K562 (cell line): ENCODE measurements at regions not wholly inside any gene's neighbourhood (a gene's known extent, or its start where the extent isn't known, plus 50 kb on each side); places are given as distances from the start of the nearest gene placed in this dataset.

ENCODE experiments used
- ATAC-seq: fragments of 200-7000 bp; cut with Tn5 transposase; 3 replicates; pipeline ENCODE4 v1.9.1; 2020; ENCODE audit warnings: moderate library complexity
- BruUV-seq: library from RNA; stranded (reverse); fragments of 400-500 nt; replicated peaks from 2 replicates; lab custom pipeline; 2021; lab: Mats Ljungman, UMichigan
- CTCF ChIA-PET: fragments of 300-600 bp; formaldehyde crosslinking; extraction: SDS; loops from one replicate; lab custom pipeline; 2021; ENCODE audit warnings: low intra/inter-chr PET ratio; lab: Yijun Ruan, JAX
- POLR2A ChIA-PET: fragments of 300-600, 350-650 bp; sonication (Branson Sonifier 250); formaldehyde crosslinking; extraction: SDS; loops from one replicate; lab custom pipeline; 2021; ENCODE audit warnings: antibody characterized with exemption, inconsistent platforms; lab: Yijun Ruan, JAX
- DNase-seq, 4 experiments: peaks; one replicate each; pipeline versions ENCODE4 v3.0.0 to v3.0.0-alpha.2; 2011 to 2018; ENCODE audit warnings: low spot score in 3 of 4, mixed read lengths in 3 of 4; ENCODE audit errors: extremely low read depth in 1 of 4
- FAIRE-seq: peaks from 2 replicates; lab custom pipeline; 2011; peaks lifted over from hg19 to GRCh38; lab: Jason Lieb, UNC
- H2AFZ ChIP-seq: 2 replicates; pipeline ENCODE4 v1.6.0; 2011; ENCODE audit warnings: low read depth, low read length, control low read depth, inconsistent platforms
- H3K27ac ChIP-seq: fragments of 200-600 bp; 3 replicates; pipeline ENCODE4 v1.8.0; 2011; ENCODE audit warnings: low read depth, mild to moderate bottlenecking, control low read depth, inconsistent platforms, low read length, moderate library complexity, mixed read lengths; ENCODE audit errors: extremely low read depth
- H3K27me3 ChIP-seq, 2 experiments: fragments of 300-600 bp in 1 of 2; 2 replicates in 1 of 2; 3 replicates in 1 of 2; pipeline versions ENCODE4 v1.6.0 to v1.8.0; 2011; ENCODE audit warnings: inconsistent platforms in 2 of 2, low read length in 2 of 2, mild to moderate bottlenecking in 1 of 2, mixed read lengths in 1 of 2, moderate library complexity in 1 of 2; ENCODE audit not compliant: control insufficient read depth in 2 of 2, insufficient read depth in 2 of 2
- H3K36me3 ChIP-seq: fragments of 300-600 bp; 3 replicates; pipeline ENCODE4 v1.8.0; 2011; ENCODE audit warnings: mild to moderate bottlenecking, low read length, inconsistent platforms; ENCODE audit not compliant: control insufficient read depth, insufficient read depth
- H3K4me1 ChIP-seq, 2 experiments: fragments of 200-600 bp in 1 of 2; replicated peaks in 1 of 2; 2 replicates in 1 of 2; 3 replicates in 1 of 2; pipeline versions ENCODE4 v1.5.1 to v1.8.0; 2011; ENCODE audit warnings: inconsistent platforms in 2 of 2, low read length in 2 of 2, mild to moderate bottlenecking in 1 of 2, mixed read lengths in 1 of 2, moderate library complexity in 1 of 2; ENCODE audit not compliant: control insufficient read depth in 2 of 2, insufficient read depth in 2 of 2
- H3K4me2 ChIP-seq: 2 replicates; pipeline ENCODE4 v1.6.1; 2011; ENCODE audit warnings: low read length, control low read depth, inconsistent platforms, mixed read lengths; ENCODE audit not compliant: insufficient read depth
- H3K4me3 ChIP-seq: fragments of 200-600 bp; sonication (generic), shearing (Covaris generic); 2 replicates; pipeline ENCODE4 v1.5.1; 2016; ENCODE audit warnings: control low read depth, inconsistent platforms
- H3K79me2 ChIP-seq: fragments of 200-600 bp; 3 replicates; pipeline ENCODE4 v1.8.0; 2011; ENCODE audit warnings: low read length, inconsistent platforms; ENCODE audit not compliant: control insufficient read depth, insufficient read depth
- H3K9ac ChIP-seq, 2 experiments: 2 replicates each; pipeline versions ENCODE4 v1.6.0 to v1.6.1; 2011; ENCODE audit warnings: low read depth in 2 of 2, low read length in 2 of 2, control low read depth in 1 of 2, inconsistent platforms in 1 of 2, mild to moderate bottlenecking in 1 of 2, mixed read lengths in 1 of 2; ENCODE audit not compliant: insufficient read depth in 1 of 2
- H3K9me1 ChIP-seq: one replicate; pipeline ENCODE4 v1.6.0; 2011; ENCODE audit warnings: inconsistent platforms, mild to moderate bottlenecking, low read length, moderate library complexity; ENCODE audit not compliant: control insufficient read depth, insufficient read depth
- H3K9me3 ChIP-seq: replicated peaks from 2 replicates; pipeline ENCODE4 v1.5.1; 2011; ENCODE audit warnings: low read depth, low read length, inconsistent platforms; ENCODE audit not compliant: control insufficient read depth, insufficient read depth
- H4K20me1 ChIP-seq: replicated peaks from 2 replicates; pipeline ENCODE4 v1.6.1; 2011; ENCODE audit warnings: low read length, inconsistent platforms, mixed read lengths; ENCODE audit not compliant: control insufficient read depth, insufficient read depth
- FOXP1 ChIP-seq: sonication (generic); formaldehyde crosslinking; IDR thresholded peaks from 2 replicates; pipeline ENCODE4 v1.8.0; 2022; ENCODE audit warnings: mild to moderate bottlenecking, missing genetic modification reagents
- IRF2 ChIP-seq: sonication (generic); formaldehyde crosslinking; IDR thresholded peaks from 2 replicates; pipeline ENCODE4 v1.8.1; 2022; ENCODE audit warnings: mild to moderate bottlenecking, missing genetic modification reagents
- RBM15 ChIP-seq: fragments of 200-400 bp; formaldehyde crosslinking; IDR thresholded peaks from 2 replicates; pipeline ENCODE4 v1.6.1; 2018; ENCODE audit warnings: mild to moderate bottlenecking, low read length, moderate library complexity; ENCODE audit not compliant: insufficient read depth
- WGBS: fragments of 100-300 bp; shearing (Covaris generic); methylation state at CpG from one replicate; pipeline ENCODE4 v1.1.6; 2016; ENCODE audit warnings: low coverage, mixed read lengths; ENCODE audit not compliant: insufficient coverage; ENCODE audit errors: missing lambda C conversion rate; 5-methylcytosine and 5-hydroxymethylcytosine counted together
- in situ Hi-C: fragments of 300-500 bp; cut with MboI; formaldehyde crosslinking; loops from 4 replicates; pipeline ENCODE4 v1.15.0; 2018; ENCODE audit warnings: inconsistent platforms, mixed read lengths
- intact Hi-C: fragments of 100-400 bp; cut with micrococcal nuclease; formaldehyde crosslinking; loops from 2 replicates; pipeline ENCODE4 v1.14.2; 2022
- TF ChIP-seq, protein P1 (sequence below): IDR thresholded peaks from 2 replicates; pipeline ENCODE4 v1.6.1; 2012; ENCODE audit warnings: low read depth, low read length, improper control_type of control experiment, borderline replicate concordance
- TF ChIP-seq, protein P2 (sequence below), 2 experiments: fragments of 450-650 bp; IDR thresholded peaks; 2 replicates each; pipeline ENCODE4 v1.6.1; 2016; ENCODE audit warnings: mild to moderate bottlenecking in 2 of 2, borderline replicate concordance in 1 of 2, low read depth in 1 of 2, moderate library complexity in 1 of 2

DNA sequence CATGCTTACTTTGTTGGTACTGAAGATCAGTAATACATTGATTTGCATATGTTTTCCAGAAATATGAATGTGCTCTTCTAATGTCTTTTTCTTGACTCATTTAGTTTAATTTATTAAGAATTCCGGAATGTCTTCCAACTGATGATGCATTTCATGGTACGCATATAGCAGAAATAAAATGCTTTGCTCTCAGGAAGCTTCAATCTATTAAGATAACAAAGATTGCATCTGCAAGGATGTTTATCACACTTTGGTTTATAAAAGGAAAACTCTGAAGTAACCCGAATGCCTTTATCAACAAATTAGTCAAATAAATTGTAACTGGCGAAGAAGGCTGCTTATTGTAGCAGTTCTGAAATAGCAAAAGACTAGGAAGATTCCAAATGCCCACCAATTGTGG lies 166.4 kb upstream of the LMNTD1 start:
- POLR2A ChIA-PET, result interaction anchor here (0.9 kb wide), 1 partner anchor 152 kb away, joined by 4 read pairs; no protein-coding TSS in a partner anchor
- Histone ChIP-seq H3K4me2 (no peak overlapping the region), H3K4me1 (no peaks in the 10 kb centered on the region), H4K20me1 (no peaks in the 10 kb centered on the region), H3K9ac (no peak overlapping the region), H3K27ac (no peak overlapping the region), H2AFZ (no peak overlapping the region), H3K27me3 (no peaks in the 10 kb centered on the region), H3K4me3 (no peak overlapping the region), H3K9me3 (no peaks in the 10 kb centered on the region), H3K79me2 (no peaks in the 10 kb centered on the region), H3K9me1 (no peaks in the 10 kb centered on the region), H3K36me3 (no peaks in the 10 kb centered on the region)
- 11% methylated on average over 4 of the region's 4 CpGs for WGBS
- CTCF ChIA-PET, result no interaction called here
- FAIRE-seq (no peak), DNase-seq (no peak), ATAC-seq (no peak)
- no TSS peak for BruUV-seq
- intact Hi-C loops (no loop called here), in situ Hi-C loops (no loop called here)
- TF ChIP-seq, protein P1, sequence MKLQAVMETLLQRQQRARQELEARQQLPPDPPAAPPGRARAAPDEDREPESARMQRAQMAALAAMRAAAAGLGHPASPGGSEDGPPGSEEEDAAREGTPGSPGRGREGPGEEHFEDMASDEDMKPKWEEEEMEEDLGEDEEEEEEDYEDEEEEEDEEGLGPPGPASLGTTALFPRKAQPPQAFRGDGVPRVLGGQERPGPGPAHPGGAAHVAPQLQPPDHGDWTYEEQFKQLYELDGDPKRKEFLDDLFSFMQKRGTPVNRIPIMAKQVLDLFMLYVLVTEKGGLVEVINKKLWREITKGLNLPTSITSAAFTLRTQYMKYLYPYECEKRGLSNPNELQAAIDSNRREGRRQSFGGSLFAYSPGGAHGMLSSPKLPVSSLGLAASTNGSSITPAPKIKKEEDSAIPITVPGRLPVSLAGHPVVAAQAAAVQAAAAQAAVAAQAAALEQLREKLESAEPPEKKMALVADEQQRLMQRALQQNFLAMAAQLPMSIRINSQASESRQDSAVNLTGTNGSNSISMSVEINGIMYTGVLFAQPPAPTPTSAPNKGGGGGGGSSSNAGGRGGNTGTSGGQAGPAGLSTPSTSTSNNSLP, result no peak
- TF ChIP-seq IRF2 (CRISPR knock-in tag) (no peak), RBM15 (no peak), FOXP1 (CRISPR knock-in tag) (no peak)
- TF ChIP-seq, protein P2, sequence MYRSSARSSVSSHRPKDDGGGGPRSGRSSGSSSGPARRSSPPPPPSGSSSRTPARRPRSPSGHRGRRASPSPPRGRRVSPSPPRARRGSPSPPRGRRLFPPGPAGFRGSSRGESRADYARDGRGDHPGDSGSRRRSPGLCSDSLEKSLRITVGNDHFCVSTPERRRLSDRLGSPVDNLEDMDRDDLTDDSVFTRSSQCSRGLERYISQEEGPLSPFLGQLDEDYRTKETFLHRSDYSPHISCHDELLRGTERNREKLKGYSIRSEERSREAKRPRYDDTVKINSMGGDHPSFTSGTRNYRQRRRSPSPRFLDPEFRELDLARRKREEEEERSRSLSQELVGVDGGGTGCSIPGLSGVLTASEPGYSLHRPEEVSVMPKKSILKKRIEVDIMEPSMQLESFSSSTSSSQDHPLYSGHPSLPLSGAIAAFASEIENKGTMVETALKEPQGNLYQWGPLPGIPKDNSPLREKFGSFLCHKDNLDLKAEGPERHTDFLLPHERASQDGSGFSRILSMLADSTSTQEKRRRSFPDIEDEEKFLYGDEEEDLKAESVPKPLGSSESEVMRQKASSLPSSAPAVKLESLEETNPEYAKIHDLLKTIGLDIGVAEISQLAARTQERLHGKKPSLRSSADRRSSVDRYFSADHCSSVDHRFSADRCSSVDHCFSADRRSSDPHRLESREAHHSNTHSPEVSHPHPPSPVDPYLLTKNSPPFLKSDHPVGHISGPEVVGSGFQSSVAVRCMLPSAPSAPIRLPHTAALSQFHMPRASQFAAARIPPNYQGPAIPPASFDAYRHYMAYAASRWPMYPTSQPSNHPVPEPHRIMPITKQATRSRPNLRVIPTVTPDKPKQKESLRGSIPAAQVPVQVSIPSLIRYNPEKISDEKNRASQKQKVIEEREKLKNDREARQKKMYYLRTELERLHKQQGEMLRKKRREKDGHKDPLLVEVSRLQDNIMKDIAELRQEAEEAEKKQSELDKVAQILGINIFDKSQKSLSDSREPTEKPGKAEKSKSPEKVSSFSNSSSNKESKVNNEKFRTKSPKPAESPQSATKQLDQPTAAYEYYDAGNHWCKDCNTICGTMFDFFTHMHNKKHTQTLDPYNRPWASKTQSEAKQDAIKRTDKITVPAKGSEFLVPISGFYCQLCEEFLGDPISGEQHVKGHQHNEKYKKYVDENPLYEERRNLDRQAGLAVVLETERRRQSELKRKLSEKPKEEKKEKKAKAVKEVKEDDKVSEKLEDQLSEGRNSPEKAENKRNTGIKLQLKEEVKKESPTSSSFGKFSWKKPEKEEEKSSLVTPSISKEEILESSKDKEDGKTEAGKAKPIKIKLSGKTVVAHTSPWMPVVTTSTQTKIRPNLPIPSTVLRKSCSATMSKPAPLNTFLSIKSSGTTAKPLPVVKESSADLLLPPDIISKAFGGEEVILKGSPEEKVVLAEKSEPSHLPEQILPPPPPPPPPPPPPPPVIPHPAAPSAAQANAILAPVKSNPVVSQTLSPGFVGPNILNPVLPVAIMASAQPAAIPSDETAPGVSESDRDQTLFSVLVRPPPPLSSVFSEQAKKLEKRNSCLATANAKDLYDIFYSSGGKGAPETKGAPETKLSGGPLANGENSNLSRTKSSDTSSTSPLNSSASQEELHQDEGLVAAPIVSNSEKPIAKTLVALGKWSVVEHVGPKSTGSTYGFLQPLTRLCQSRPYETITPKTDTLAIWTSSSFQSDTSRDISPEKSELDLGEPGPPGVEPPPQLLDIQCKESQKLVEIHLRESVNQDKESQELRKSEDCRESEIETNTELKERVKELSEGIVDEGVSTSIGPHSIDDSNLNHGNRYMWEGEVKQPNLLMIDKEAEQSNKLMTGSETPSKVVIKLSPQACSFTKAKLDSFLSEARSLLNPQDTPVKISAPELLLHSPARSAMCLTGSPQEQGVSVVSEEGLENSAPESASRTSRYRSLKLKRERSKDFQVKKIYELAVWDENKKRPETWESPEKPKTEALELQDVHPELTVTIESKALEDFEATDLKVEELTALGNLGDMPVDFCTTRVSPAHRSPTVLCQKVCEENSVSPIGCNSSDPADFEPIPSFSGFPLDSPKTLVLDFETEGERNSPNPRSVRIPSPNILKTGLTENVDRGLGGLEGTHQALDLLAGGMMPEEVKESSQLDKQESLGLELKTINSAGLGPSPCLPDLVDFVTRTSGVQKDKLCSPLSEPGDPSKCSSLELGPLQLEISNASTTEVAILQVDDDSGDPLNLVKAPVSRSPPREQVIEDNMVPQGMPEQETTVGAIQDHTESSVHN (IDR thresholded peaks at IDR 0.05; ENCODE audit: borderline replicate concordance in 1 of 2, low read depth in 1 of 2), result no peak
